ENCODE measurements at regions not wholly inside any gene's neighbourhood (a gene's known extent, or its start where the extent isn't known, plus 50 kb on each side); places are given as distances from the start of the nearest gene placed in this dataset.
A peak's percentile ranks its signal among the peaks of the same experiment; 100 is the strongest.
"Not testable (repeated sequence)": the region's sequence is repeated elsewhere in the genome, so short reads cannot be mapped to it uniquely, and the experiment has no call there.

- DNase-seq (ENCODE audit: low spot score): no peak
Measured at GRCh38 chr2:47295131-47295980, 73.8 kb upstream of the EPCAM start.

DNA sequence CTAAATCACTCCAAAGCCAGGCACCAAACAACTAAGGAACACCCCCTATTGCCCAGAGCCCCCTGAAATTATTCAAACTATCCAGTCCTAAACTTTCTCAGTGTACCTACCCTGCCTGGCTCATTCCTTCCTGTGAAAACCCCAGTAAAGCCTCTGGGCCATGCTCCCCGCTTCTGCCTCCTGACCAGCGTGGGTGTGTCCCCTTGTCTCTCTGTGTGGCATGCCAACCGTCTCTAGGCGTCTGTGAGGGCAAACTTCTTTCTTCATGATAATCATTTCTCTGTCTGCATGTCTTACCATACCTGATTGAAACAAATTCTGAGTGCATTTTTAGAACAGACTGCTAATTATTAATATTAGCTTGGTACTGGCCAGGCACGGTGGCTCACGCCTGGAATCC lies 75.1 kb upstream of the EPCAM start:
- DNase-seq (ENCODE audit: low spot score): no peak

- DNase-seq (ENCODE audit: low spot score): no peak
Measured at GRCh38 chr2:47288864-47289263, 80.2 kb upstream of the EPCAM start.

- no peak for DNase-seq (ENCODE audit: low spot score)
Measured at GRCh38 chr2:47283659-47284058, 85.5 kb upstream of the EPCAM start.

- DNase-seq (ENCODE audit: low spot score): no peak
Measured at GRCh38 chr2:47282621-47283272, 86.4 kb upstream of the EPCAM start.

GRCh38 chr2:47279525-47279924 lies 89.6 kb upstream of the EPCAM start:
- DNase-seq (ENCODE audit: low spot score): not testable (repeated sequence)

- DNase-seq (ENCODE audit: low spot score): no peak
Measured at GRCh38 chr2:47277987-47278386, 91.1 kb upstream of the EPCAM start.

DNA sequence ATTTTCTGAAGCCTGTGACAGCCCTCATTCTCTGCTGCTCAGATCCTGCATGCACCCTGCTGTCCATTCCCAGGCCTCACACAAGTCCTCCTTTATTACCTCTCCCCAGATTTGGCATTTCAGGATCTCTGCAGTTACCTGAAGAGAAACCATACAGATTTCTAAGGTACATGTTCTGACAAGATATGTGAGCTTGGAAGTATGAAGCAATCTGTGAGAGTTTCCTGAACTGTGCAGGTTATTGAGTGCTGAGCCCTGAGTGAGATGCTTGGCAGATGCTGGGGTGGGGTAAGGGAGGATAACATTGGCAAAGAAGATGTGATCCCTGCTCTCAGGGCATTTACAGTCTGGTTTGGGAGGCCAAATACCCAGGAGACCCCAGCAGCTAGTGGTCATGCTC lies 91.9 kb upstream of the EPCAM start:
- DNase-seq (ENCODE audit: low spot score): no peak

GRCh38 chr2:47276061-47276460 lies 93.0 kb upstream of the EPCAM start:
- no peak for DNase-seq (ENCODE audit: low spot score)

DNA sequence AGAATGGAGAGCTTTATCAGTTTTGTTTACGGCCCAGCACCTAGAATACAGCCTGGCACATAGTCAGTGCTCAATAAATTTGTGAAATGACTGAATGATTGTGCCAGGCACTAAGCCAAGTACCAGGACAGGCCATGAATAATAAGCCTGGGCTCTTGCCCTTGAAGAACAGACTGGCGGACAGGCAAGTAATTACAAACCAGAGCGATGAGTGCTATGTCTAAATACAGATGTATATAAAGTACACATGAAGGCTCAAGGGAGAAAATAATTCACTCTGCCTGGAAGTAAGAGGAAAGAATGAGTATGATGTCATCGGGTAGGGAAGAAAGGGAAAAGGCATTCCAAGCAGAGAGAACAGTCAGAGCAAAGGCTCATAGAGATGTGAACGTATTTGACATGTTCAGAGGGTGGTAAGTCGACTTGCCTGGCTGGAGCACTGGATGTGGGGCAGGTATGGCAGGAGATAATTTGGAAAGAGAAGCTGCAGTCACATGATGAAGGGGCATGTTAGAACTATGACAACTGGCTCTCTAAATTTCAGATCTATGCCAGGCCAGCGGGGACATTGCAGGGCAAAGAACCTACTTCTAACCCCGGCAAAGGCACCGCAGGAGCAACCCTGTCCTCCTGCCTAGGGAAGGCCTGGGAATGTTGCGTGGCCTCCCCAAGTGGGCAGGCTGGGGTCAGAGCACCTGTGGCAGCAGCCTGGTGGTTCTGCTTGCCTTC lies 94.9 kb upstream of the EPCAM start:
- no peak for DNase-seq (ENCODE audit: low spot score)

- no peak for DNase-seq (ENCODE audit: low spot score)
Measured at GRCh38 chr2:47272905-47273758, 96.0 kb upstream of the EPCAM start.

DNA sequence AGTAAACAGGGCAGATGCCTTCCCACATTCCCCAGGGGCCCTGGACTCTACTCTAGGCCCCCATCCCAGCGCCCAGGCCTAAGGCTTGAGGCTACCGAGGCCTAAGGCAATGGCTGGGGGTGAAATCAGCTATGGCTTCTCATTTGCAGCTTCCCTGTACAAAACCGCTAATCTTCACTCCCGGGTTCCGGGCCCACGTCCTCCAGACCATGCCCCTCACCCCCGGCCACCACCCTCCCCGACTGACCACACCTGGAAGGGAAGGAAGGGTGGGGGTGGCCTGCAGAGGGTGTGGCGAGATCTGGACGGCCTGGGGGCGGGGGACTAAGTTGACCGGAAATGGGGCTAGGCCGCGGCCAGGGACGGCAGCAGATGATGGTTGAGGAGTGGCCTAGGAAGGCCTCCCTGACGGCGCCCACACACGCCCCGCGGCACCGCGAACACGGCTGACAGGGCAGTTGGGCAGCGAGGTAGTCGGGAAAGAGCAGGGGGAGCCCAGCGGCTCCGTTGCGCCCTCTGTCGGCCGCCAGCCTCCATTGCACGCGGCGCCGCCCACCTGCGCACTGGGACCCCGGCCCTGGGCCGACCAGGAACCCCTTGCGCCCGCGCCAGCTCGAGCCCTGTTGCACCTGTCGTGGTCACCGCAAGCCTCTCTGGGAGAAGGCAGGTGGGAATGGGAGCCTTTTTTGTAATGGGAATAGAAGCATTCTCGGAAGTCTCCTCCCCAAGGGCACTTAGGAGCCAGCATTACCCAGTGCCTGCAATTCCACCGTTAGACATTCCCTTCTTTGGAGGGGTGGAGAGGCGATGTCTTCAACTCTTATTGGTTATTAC lies 95.9 kb upstream of the CALM2 start:
- DNase-seq (ENCODE audit: low spot score): peak; percentile 50

- no peak for DNase-seq (ENCODE audit: low spot score)
Measured at GRCh38 chr2:47271054-47272000, 95.0 kb upstream of the CALM2 start.

DNA sequence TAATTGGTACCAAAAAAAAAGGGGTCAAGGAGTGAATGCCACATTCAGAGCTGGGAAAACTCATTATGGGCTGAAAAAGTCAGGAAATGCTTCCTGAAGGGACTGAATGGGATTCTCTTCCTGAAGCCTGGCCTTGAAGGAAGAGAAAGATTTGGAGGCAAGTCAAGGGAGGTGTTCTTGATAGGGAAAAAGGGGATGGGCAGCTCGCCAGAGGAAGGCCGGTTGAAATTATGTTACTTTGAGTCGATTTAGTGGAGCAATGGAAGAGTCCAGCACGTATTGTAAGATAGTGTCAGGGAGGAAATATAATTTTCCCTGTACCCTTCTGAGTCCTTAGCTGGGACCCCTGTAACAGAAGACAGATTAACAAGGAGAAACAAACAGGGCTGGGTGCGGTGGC lies 94.1 kb upstream of the CALM2 start:
- DNase-seq (ENCODE audit: low spot score): no peak

DNA sequence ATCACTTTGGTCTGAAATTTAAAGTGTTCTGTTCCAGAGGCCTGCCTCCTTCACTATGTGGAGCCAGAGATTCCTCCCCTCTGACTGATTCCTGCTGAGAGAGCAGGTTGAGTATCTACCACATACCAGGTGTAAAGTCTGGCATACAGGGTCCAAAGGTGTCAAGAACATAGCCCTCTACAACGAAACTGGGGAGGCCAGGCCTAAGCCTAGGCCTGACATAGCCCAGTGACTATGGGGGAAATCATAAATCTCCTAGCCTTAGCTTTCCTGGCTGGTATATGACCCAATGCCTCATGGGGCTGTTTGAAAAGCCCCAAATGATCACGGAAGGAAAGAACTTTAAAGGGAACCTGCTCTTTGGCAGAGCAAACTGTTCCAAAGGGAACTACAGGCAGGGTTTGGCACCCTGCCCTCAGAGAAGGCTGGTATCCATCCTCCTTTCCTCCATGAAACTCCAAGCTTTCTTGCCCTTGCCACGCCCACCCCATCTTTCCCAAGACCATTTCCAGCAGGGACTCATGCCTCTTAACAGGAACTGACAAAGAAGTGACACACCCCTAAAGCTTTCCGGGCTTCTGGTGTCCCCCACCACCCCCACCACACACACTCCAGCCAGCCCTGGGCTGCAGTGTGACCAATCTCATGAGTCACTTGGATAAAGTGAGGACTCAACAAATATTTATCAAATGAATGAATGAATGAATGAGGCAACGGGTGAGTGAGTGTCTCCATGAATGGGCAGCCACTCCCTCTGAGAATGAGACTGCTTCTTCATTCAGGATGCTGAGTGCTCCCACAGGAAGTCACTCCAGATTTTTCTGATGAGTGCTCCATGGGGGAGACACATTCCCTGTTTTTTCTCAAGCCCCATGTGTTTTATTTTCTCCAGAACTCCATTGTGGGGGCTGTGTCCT lies 93.3 kb upstream of the CALM2 start:
- DNase-seq (ENCODE audit: low spot score): peak; percentile 21

DNA sequence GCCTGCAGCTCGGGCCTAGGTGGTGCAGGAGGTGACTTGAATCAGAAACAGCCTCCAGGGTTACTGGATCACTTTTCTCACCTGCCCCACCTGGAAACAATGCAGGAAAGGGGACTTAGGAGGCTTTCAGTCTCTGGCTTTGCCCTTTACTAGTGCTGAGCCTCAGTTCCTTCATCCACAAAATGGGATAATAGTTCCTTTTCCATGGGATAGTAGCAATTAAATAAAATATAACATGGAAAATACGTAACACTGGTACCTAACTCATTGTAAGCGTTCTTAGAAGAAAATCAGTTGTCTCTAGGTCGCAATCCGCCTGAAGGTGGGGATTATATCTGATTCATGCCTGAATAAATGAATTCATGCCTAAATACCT lies 91.4 kb upstream of the CALM2 start:
- no peak for DNase-seq (ENCODE audit: low spot score)

GRCh38 chr2:47266939-47267710 lies 90.8 kb upstream of the CALM2 start:
- no peak for DNase-seq (ENCODE audit: low spot score)

DNA sequence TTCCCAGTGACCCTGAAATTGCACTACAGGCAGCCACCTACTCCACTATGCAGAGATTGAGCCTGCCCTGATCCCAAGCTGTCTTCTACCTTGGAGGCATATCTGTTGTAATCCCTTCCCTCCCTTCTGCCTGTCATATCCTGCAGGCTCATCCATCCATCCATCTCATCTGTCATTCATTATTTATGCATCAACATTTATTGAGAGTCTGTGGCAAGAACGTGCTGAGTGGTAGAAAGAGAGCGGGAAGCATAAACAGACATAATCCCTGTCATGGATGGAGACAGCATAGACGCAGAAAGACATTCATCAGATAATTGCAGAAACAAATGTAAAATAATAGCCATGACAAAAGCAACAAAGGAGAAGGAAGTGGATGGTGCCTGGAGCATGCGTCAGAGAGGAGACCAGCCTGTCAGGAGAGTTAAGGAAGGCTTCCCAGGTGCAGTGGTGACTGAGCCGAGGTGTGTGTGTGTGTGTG lies 89.5 kb upstream of the CALM2 start:
- no peak for DNase-seq (ENCODE audit: low spot score)

Measured in mucosa of gallbladder (tissue), 1 donor.